ENCODE measurements at regions not wholly inside any gene's neighbourhood (a gene's known extent, or its start where the extent isn't known, plus 50 kb on each side); places are given as distances from the start of the nearest gene placed in this dataset.
A peak's percentile ranks its signal among the peaks of the same experiment; 100 is the strongest.
"Not testable (repeated sequence)": the region's sequence is repeated elsewhere in the genome, so short reads cannot be mapped to it uniquely, and the experiment has no call there.

DNA sequence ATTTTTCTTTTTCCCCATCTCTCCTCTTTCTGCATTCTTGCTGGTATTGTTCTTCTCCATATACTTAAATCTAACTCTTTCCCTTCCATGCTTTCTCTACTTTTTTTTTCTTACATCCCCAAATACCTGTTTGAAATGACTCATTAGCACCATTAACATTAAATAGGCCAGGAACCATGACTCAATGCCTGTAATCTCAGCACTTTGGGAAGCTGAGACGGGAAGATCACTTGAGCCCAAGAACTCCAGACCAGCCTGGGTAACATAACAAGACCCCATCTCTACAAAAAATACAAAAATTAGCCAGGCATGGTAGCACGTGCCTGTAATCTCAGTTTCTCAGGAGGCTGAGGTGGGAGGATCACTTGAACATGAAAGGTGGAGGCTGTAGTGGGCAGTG lies 1026.8 kb downstream of the GATA3 start:
- FAIRE-seq (no peak), DNase-seq (ENCODE audit: extremely low spot score, insufficient read length, low read depth) (no peak)

DNA sequence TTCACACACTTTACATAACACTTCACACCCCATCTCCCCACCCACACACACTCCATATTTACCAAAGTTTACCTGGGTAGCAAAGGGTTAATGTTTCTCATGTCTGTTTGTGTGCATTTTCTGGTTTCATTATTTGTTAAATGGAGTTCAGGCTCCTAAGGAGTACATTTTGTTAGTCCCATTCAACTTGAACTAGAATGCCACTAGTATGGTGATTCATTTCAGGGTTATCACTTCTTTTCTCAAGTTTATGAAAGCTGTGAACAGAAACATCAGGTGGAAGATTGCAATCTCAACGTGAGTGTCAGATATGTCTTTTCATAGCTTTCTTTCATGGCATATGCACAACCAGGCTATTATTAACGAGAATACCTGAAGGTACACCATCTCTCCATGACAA lies 1027.5 kb downstream of the GATA3 start:
- FAIRE-seq: no peak
- no peak for DNase-seq (ENCODE audit: extremely low spot score, insufficient read length, low read depth)

DNA sequence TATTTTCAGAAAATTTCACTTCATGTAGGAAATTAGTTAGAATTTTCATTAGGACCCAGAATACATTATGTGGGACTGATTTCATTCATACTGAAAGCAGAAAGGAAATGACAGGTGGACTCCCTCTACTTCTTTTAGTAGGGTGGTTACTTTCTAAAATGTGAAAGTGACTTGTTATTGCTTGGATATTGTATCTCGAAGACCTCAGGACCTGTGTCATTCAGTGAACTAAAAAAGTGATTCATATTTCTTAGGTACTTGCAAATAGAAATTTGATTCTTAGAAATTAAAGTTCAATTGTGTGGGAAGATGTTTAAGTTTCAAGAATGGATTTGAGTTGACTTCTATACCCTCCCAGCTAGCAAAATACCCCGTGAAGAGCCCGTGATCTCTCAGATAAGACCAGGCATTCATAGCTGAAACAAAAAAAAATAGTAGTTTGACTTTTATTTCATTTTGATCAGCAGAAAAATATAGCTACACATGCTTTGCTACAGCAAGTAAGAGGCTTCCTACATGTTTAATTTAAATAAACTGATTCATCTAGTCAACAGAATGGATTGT lies 1037.1 kb downstream of the GATA3 start:
- DNase-seq (ENCODE audit: extremely low spot score, insufficient read length, low read depth) (no peak), FAIRE-seq (no peak)

DNA sequence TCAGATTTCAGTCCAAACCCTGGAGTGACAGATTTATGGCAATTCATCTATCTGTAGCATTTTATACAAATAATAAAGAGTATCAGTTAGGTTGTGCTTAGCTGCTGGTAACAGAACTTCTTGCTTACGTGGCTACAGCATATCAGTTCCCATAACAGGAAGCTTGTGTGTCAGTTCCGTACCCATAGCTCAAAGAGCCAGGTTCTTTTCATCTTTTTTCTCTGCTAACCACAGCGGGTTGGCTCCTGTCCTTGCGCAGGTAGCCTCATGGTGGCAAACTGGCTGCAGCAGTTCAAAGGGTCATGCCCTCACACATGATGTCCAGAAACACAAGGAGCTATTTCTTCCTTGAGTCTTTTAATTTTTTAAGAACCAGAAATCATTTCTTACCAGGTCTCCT lies 1041.8 kb downstream of the GATA3 start:
- no peak for FAIRE-seq
- no peak for DNase-seq (ENCODE audit: extremely low spot score, insufficient read length, low read depth)

DNA sequence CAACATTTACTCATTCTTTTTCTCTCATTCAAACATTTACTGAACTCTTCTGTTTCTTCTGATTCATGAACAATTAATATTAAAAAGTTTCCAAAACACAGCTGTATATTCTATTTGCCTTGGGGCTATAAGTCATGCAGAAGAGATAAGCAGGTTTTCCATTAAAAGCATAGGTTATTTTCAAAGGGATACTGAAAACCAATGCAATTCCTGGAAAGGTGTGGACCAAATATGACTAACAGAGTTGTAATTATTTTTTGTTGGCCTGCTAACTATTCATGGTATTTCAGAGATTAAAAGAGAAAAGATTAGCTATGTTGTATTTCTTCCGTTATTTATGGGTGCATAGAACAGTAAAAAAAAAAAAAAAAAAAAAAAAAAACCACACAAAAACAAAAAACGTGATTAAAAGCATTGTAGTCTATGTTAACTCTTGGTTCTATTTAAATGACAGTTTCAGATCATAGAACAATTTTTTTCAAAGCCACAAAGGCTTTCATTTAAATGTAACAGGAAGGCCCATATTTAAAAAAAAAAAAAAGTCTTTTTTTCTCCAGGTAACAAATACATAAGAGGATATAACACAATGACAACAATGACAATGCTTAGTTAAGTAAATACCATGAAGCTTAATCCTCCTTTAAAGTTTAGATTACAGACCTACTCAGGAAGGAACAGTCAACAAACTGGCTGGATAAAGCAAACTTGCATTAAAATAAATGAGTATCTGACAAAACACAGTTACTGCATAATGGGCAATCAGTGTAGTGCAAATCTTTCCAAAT lies 1042.9 kb downstream of the GATA3 start:
- FAIRE-seq (no peak), DNase-seq (ENCODE audit: extremely low spot score, insufficient read length, low read depth) (no peak)

DNA sequence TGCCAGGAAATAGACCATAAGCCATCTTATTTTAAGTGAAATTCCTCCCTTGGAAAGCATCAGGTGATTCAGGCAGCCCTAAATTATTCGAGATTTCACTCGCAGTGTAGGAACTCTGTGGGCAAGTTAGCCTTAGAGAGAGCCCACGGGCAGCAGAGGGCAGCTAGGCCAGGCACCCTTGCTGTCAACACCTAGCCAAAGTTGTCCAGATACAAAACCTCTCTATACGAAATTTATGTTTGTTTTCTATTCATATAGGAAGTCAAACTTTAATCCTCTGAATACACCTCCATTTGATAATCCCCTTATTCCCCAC lies 1043.5 kb downstream of the GATA3 start:
- DNase-seq (ENCODE audit: extremely low spot score, insufficient read length, low read depth): no peak
- FAIRE-seq: no peak

DNA sequence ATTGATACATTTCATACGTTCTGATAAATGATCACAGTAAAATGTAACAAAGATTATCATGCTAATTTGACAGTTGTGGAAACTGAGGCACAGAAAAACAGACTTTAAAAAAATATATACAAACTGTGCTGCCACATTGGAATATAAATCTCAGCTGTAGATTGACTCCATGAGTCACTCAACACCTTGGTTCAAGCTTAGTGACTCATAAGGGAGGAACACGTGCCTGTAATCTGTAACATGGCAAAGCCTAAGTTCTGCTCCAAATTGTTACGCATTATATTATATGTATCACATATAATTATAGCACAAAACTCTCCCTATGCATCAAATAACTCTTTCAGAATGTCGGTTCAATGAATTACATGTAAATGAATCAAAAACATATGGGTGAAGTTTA lies 1047.5 kb downstream of the GATA3 start:
- DNase-seq (ENCODE audit: extremely low spot score, insufficient read length, low read depth) (no peak), FAIRE-seq (no peak)

DNA sequence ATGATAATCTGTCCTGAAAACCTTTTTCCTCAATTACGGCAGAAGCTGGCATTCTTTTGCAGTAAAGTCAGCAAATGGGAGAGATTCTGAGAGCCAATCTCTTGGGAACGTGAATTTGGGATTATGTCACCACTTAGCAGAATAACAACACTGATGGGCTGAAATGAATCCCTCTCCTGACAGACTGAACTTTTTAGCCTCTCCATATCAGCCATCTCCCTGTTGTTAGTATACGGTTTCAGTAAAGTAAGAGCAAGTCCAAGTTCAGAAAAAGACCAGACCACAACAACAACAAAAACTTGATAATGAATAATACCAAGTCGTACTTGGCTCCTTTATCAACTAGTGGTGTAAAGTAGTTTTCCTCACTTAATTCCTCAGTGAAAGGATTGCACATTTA lies 1048.8 kb downstream of the GATA3 start:
- FAIRE-seq (no peak), DNase-seq (ENCODE audit: extremely low spot score, insufficient read length, low read depth) (no peak)

DNA sequence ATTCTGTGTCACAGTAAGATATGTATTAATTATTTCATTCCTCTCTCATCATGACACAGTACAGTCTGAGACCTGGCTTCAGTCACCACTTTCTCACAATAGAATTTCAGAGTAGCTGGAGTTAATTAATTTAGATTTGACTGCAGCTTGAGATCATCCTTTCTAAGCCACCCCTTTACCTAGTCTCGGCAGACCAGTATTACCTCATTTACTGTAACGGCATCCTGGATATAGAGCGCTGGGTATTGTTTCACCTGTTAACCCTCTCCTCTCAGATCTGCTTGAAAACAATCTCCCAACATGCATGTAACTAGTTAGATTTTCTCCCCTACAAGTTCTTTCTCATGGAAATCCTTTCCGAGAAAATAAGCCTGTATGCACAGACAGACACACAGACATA lies 1057.5 kb downstream of the GATA3 start:
- no peak for FAIRE-seq
- DNase-seq (ENCODE audit: extremely low spot score, insufficient read length, low read depth): no peak

DNA sequence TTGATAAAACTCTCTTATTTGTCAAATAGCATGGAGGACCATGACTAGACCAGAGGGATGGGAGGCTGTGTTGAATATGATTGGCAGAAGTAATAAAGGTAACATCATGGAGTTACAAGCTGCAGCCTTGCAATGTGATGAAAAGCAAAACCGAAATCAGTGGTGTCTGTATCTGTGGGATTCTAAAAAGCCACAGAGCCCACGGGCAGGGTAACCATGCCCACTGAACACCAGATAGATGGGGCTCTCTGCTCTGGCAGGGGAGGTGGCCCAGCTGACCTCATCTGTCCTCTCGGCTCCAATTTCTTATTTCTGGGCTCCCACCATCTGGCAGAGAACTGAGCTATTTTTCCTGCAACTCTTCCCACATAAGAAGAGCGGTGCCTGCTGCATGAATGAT lies 1072.2 kb downstream of the GATA3 start:
- no peak for FAIRE-seq
- DNase-seq (ENCODE audit: extremely low spot score, insufficient read length, low read depth): no peak

DNA sequence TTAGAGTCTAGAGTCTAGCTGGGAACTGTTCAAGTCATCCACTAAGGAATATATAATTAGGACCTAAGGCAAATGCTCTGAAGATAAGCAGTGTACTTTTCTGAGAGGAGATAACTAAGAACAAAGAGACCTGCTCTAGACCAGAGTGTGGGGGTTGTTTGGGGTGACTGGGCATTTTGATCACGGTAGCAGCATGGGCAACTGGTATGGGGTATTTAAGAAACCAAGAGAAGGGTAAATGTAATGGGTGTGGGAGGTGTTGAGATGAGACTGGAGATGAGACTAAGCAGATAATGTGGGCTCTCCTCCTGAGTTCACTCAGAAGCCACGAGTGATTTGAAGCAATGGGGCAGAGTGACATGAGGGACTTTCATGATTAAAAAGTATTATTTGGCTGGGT lies 1082.9 kb downstream of the GATA3 start:
- FAIRE-seq (no peak), DNase-seq (ENCODE audit: extremely low spot score, insufficient read length, low read depth) (no peak)

DNA sequence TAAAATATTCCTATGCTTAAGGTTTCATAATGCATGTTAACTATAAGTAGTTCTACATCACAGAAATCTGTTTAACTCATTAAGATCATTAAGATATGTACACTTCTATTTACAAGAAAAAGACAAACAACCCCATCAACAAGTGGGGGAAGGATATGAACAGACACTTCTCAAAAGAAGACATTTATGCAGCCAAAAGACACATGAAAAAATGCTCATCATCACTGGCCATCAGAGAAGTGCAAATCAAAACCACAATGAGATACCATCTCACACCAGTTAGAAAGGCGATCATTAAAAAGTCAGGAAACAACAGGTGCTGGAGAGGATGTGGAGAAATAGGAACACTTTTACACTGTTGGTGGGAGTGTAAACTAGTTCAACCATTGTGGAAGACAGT lies 1084.3 kb downstream of the GATA3 start:
- not testable (repeated sequence) for FAIRE-seq; DNase-seq (ENCODE audit: extremely low spot score, insufficient read length, low read depth)

DNA sequence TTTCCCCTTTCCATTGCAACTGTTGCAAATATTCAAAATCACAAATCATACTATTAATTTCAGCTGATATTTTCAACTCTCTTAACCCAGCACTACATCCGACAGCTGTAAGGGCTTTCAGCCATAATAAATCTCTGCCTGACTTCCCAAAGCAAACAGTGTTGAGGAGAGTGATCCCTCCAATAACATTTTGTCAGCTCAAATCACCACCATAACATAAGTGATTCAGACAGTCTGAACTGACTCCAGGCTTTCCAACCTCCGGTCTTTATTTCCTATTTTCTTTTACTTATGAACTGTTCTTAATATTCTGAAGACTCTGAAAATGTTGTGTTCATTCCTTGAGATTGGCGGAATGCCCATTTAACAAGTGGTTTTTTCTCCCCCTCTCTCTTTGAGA lies 1085.9 kb downstream of the GATA3 start:
- DNase-seq (ENCODE audit: extremely low spot score, insufficient read length, low read depth): no peak
- FAIRE-seq: no peak

DNA sequence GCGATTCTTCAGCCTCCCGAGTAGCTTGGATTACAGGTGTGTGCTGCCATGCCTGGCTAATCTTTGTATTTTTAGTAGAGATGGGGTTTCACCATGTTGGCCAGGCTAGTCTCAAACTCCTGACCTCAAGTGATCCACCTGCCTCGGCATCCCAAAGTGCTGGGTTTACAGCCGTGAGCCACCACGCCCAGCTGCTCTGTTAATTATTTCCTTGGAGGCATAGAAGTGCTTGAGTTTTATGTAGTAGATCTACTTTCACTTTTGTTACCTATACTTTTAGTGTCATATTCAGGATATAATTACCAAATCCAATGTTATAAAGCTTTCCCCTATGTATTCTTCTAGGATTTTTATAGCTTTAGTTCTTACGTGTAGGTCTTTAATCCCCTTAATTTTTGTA lies 1093.0 kb downstream of the GATA3 start:
- FAIRE-seq (no peak), DNase-seq (ENCODE audit: extremely low spot score, insufficient read length, low read depth) (no peak)

DNA sequence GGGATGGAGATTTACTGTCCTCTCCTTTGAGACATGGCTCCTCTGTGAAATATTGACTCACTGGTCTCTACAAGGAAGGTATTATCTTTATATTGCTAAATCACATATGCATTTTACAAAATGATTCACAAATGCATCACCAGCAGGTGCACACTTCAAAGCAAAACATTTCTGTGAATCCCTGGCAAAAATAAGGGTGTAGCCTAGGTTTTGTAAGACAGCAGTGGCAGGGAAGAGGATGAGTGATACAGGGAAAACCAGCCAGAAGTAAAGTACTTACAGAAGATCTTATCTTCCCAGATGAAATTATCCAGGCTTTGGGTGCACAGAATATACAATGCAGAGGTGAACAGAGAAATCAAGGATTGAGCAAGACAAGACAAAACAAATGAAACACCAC lies 1094.6 kb downstream of the GATA3 start:
- no peak for FAIRE-seq

DNA sequence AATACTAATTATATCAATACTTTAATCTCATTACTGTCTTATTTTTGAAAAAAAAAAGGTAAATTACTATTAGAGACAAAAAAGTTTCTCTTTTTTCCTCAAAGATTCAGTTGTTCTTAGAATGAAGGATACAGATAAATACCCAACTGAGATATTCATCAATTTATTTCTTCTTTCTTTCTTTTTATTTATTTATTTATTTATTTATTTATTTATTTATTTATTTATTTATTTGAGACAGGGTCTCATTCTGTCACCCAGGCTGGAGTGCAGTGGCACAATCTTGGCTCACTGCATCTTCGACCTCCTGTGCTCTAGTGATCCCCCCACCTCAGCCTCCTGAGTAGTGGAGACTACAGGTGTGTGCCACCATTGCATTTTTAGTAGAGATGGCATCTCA lies 1098.6 kb downstream of the GATA3 start:
- not testable (repeated sequence) for FAIRE-seq; DNase-seq (ENCODE audit: extremely low spot score, insufficient read length, low read depth)

More for the DNA sequence above, 1094.6 kb downstream of the GATA3 start:
- no peak for DNase-seq (ENCODE audit: extremely low spot score, insufficient read length, low read depth)

DNA sequence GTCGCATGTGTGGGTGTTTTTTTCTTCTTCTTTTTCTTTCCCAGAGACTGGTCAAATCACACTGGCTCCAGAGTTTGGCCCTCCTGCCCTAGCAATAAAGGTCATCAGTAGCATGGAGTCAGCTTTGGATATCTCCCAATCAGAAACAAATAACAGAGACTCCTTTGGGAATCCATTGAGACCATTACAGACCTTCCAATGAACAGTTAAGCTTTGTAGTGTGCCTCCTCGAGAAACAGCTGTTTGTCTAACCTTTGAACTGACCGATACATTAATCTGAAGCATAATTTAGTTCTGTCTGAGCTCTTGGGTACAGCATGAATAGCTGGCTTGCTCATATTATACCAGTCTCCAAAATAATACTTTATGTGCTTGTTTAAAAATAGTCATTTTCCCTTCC lies 1103.2 kb downstream of the GATA3 start:
- no peak for FAIRE-seq

DNA sequence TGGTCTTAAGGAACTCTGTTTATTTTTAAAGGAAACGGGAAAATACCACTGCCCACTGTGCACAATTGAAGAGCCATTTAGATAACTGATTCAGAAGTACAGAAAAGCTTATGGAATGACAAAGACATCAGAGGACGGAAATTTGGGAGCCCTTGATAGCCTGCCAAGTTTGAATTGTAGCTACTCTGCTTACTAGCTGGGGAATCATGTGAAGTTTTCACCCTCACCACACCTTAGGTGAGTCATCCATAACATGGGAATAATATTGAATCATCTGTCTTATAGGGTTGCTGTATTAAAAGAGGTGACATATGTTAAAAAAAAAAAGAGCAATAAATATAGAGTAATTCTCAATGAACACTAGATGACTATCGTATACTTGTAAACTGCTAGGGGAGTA lies 1104.2 kb downstream of the GATA3 start:
- FAIRE-seq (no peak), DNase-seq (ENCODE audit: extremely low spot score, insufficient read length, low read depth) (no peak)

More for the DNA sequence above, 1103.2 kb downstream of the GATA3 start:
- no peak for DNase-seq (ENCODE audit: extremely low spot score, insufficient read length, low read depth)

DNA sequence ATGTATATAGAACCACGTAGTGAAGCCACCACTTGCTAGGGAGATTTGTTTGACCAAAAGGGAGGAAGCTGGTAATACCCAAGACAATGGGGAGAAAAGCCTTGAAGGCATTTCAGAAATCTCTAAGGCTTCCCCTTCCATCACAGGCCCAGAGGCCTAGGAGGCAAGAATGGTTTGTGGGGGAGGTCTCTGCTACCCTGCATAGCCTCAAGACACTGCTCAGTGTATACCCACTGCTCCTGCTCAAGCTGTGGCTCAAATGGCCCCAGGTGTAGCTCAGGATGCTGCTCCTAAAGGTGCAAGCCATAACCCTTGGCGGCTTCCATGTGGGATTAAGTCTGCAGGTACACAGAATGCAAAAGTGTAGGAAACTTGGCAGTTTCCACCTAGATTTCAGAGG lies 1105.8 kb downstream of the GATA3 start:
- DNase-seq (ENCODE audit: extremely low spot score, insufficient read length, low read depth) (no peak), FAIRE-seq (no peak)

DNA sequence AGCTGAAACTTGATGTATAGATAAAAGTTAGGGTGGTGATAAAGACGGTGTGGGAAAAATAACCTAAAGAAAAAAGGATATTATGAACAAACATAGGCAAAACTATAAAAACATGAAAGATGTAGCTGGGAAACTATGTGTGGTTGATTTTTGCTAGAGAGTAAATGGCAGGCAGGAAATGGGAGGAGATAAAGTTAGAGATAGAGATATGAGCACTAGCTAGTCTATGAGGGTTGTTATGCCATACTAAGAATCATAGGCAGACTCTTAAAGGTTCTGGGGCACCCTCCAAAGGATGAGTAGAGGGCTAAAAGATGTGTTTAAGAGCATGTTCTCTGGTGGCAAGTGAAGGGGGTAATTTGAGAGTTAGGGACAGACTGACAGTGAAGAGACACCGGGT lies 1109.2 kb downstream of the GATA3 start:
- FAIRE-seq (no peak), DNase-seq (ENCODE audit: extremely low spot score, insufficient read length, low read depth) (no peak)

DNA sequence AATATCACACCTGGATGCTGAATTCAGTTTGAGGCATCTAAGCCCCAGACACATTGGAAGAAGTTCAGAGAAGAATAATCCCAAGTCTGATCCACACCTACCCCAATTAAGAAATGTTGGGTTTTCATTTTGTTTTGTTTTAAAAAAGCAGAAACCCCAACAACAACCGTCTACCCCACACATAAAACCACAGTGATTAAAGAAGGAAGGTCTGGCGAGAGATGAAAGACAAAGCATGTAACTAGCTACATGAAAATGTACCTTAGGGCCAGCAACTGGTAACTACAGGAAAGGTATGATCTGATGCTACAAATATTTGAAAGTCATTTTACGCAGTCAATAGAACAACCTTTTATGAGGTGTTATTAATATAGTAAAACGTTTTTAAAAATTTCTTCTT lies 1112.3 kb downstream of the GATA3 start:
- FAIRE-seq (no peak), DNase-seq (ENCODE audit: extremely low spot score, insufficient read length, low read depth) (no peak)

DNA sequence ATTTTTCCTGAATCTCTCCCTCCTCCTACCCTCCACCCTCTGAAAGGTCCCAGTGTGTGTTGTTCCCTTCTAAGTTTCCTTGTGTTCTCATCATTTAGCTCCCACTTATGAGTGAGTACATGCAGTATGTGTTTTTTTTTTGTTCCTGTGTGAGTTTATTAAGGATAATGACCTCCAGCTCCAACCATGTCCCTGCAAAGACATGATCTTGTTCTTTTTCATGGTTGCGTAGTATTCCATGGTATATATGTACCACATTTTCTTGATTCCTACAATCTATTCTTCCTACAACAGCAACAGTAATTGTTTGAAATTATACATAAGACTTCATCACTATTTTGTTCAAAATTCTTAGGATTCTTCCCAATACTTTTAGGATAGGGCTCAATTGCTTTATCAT lies 1117.8 kb downstream of the GATA3 start:
- FAIRE-seq (peak; percentile 15), DNase-seq (ENCODE audit: extremely low spot score, insufficient read length, low read depth) (no peak)

Data from GM18507 (cell line).